ENCODE measurements at regions not wholly inside any gene's neighbourhood (a gene's known extent, or its start where the extent isn't known, plus 50 kb on each side); places are given as distances from the start of the nearest gene placed in this dataset.

GRCh38 chr15:29972051-29972450, 110.7 kb upstream of the GOLGA8J start (continued):
- TF ChIP-seq, protein P1, sequence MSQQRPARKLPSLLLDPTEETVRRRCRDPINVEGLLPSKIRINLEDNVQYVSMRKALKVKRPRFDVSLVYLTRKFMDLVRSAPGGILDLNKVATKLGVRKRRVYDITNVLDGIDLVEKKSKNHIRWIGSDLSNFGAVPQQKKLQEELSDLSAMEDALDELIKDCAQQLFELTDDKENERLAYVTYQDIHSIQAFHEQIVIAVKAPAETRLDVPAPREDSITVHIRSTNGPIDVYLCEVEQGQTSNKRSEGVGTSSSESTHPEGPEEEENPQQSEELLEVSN (IDR thresholded peaks at IDR 0.05) = no peak
- TF ChIP-seq BCL11A (IDR thresholded peaks at IDR 0.05; ENCODE audit: low read depth in 2 of 2, low read length in 2 of 2) (no peak), SIN3A (conservative IDR thresholded peaks at IDR 0.05 in 1 of 2, IDR thresholded peaks at IDR 0.05 in 1 of 2; ENCODE audit: low read depth in 1 of 2, low read length in 2 of 2) (no peak), CHD7 (IDR thresholded peaks at IDR 0.05; ENCODE audit: insufficient replicate concordance, low read length) (no peak)
